Lung (tissue), 11 donors: ENCODE measurements at regions not wholly inside any gene's neighbourhood (a gene's known extent, or its start where the extent isn't known, plus 50 kb on each side); places are given as distances from the start of the nearest gene placed in this dataset.

Experiments used
- ATAC-seq: fragments of 200-7000 bp; cut with Tn5 transposase; one replicate; pipeline ENCODE4 v1.9.1; 2020; ENCODE audit warnings: moderate number of reproducible peaks; ENCODE audit not compliant: insufficient read depth, low FRiP score
- DNase-seq, 3 donors: peaks; one replicate each; pipeline ENCODE4 v3.0.0-alpha.2; 2013 to 2017
- H3K27ac ChIP-seq, 2 donors: one replicate each; pipeline ENCODE4 v1.5.1; 2013; ENCODE audit warnings: mild to moderate bottlenecking in 2 of 2, moderate library complexity in 2 of 2, control low read depth in 1 of 2, inconsistent platforms in 1 of 2, low read depth in 1 of 2, low read length in 1 of 2
- H3K27me3 ChIP-seq, 3 donors: one replicate each; pipeline ENCODE4 v1.5.1; 2013; ENCODE audit warnings: low read length in 2 of 3; ENCODE audit not compliant: control insufficient read depth in 3 of 3, insufficient read depth in 3 of 3
- H3K36me3 ChIP-seq, 4 donors: one replicate each; pipeline ENCODE4 v1.5.1; 2013; ENCODE audit warnings: low read length in 4 of 4, mild to moderate bottlenecking in 1 of 4, moderate library complexity in 1 of 4; ENCODE audit not compliant: control insufficient read depth in 4 of 4, insufficient read depth in 4 of 4
- H3K4me1 ChIP-seq, 5 donors: one replicate each; pipeline ENCODE4 v1.5.1; 2013; ENCODE audit warnings: low read length in 5 of 5, mild to moderate bottlenecking in 2 of 5, moderate library complexity in 1 of 5; ENCODE audit not compliant: control insufficient read depth in 5 of 5, insufficient read depth in 5 of 5
- H3K4me3 ChIP-seq: one replicate; pipeline ENCODE4 v1.5.1; 2013; ENCODE audit warnings: mild to moderate bottlenecking, control low read depth, moderate library complexity
- H3K9ac ChIP-seq, 2 donors: one replicate each; pipeline ENCODE4 v1.5.1; 2013; ENCODE audit warnings: low read length in 2 of 2, control low read depth in 1 of 2; ENCODE audit not compliant: insufficient read depth in 1 of 2
- H3K9me3 ChIP-seq, 4 donors: one replicate each; pipeline ENCODE4 v1.5.1; 2013; ENCODE audit warnings: low read length in 3 of 4, mild to moderate bottlenecking in 1 of 4, moderate library complexity in 1 of 4; ENCODE audit not compliant: control insufficient read depth in 4 of 4, insufficient read depth in 3 of 4
- CTCF ChIP-seq: IDR thresholded peaks from 2 replicates; pipeline ENCODE4 v1.5.1; 2012; ENCODE audit warnings: mild to moderate bottlenecking; ENCODE audit errors: control extremely low read depth, extremely low read depth
- WGBS, 2 donors: extraction: QIAGEN DNeasy Blood & Tissue Kit; methylation state at CpG; one replicate each; pipeline ENCODE4 v1.1.7; 2013; 5-methylcytosine and 5-hydroxymethylcytosine counted together
- donor health status: control.
- donor health status: control.
- donor health status: Bipolar disorder and iron deficiency.
- donor health status: healthy.
- donor health status: DM: yes; HTN: yes; CAD: no.

GRCh38 chr11:90453525-90453924 is 230.7 kb upstream of the CHORDC1 start:
- TF ChIP-seq CTCF = no peak
- no peaks in the 10 kb centered on the region for H3K27me3 ChIP-seq

GRCh38 chr11:90449606-90450005 is 226.8 kb upstream of the CHORDC1 start:
- H3K4me3 ChIP-seq = no peak overlapping the region
- H3K27ac ChIP-seq = no peak overlapping the region
- peaks cover 0 to 6% (median 0%) of the 10 kb centered on the region in 5 donors for H3K4me1 ChIP-seq
- ATAC-seq (no peak), DNase-seq (no peak)
- no peak overlapping the region for H3K9ac ChIP-seq
- 92 to 95% methylated on average over 2 of the region's 2 CpGs for WGBS, 2 donors
- H3K36me3 ChIP-seq = no peaks in the 10 kb centered on the region
- no peaks in the 10 kb centered on the region for H3K9me3 ChIP-seq
- TF ChIP-seq CTCF = no peak
- no peaks in the 10 kb centered on the region for H3K27me3 ChIP-seq

More at GRCh38 chr11:90453525-90453924, 230.7 kb upstream of the CHORDC1 start:
- ATAC-seq = no peak
- DNase-seq = no peak
- Histone ChIP-seq H3K4me1 (no peaks in the 10 kb centered on the region), H3K9me3 (no peaks in the 10 kb centered on the region), H3K27ac (no peak overlapping the region), H3K9ac (no peak overlapping the region), H3K36me3 (no peaks in the 10 kb centered on the region), H3K4me3 (no peak overlapping the region)

GRCh38 chr11:90448256-90448655 is 225.4 kb upstream of the CHORDC1 start:
- Histone ChIP-seq H3K9me3 (no peaks in the 10 kb centered on the region), H3K27ac (no peak overlapping the region), H3K4me1 (peaks cover 0 to 6% (median 0%) of the 10 kb centered on the region in 5 donors), H3K36me3 (no peaks in the 10 kb centered on the region), H3K9ac (no peak overlapping the region), H3K27me3 (no peaks in the 10 kb centered on the region), H3K4me3 (no peak overlapping the region)
- 55 to 67% methylated on average over 4 of the region's 4 CpGs for WGBS, 2 donors
- DNase-seq (peak; percentile 12 to 21 (median 12)), ATAC-seq (no peak)
- no peak for TF ChIP-seq CTCF

GRCh38 chr11:90447618-90448017 is 224.8 kb upstream of the CHORDC1 start:
- no peaks in the 10 kb centered on the region for H3K9me3 ChIP-seq
- no peaks in the 10 kb centered on the region for H3K36me3 ChIP-seq
- H3K27ac ChIP-seq = no peak overlapping the region
- peaks cover 0 to 6% (median 0%) of the 10 kb centered on the region in 5 donors for H3K4me1 ChIP-seq
- ATAC-seq (no peak), DNase-seq (peak in 1 of 3 donors; percentile 6)
- H3K9ac ChIP-seq = no peak overlapping the region
- TF ChIP-seq CTCF = no peak
- no peak overlapping the region for H3K4me3 ChIP-seq
- 83 to 88% methylated on average over 5 of the region's 5 CpGs for WGBS, 2 donors
- H3K27me3 ChIP-seq = no peaks in the 10 kb centered on the region
